HepG2 (cell line): ENCODE measurements at regions not wholly inside any gene's neighbourhood (a gene's known extent, or its start where the extent isn't known, plus 50 kb on each side); places are given as distances from the start of the nearest gene placed in this dataset.

Experiments used
- ATAC-seq: fragments of 200-7000 bp; cut with Tn5 transposase; 3 replicates; pipeline ENCODE4 v1.9.1; 2020; ENCODE audit warnings: mild to moderate bottlenecking, moderate library complexity
- BruUV-seq: library from RNA; stranded (reverse); fragments of 400-500 nt; replicated peaks from 2 replicates; lab custom pipeline; 2021; lab: Mats Ljungman, UMichigan
- CTCF ChIA-PET: fragments of 300-600 bp; formaldehyde crosslinking; extraction: SDS; loops from one replicate; lab custom pipeline; 2021; ENCODE audit warnings: low total read pairs, inconsistent platforms, low intra/inter-chr PET ratio; lab: Yijun Ruan, JAX
- POLR2A ChIA-PET: fragments of 350-600 bp; sonication (Branson Sonifier 250); formaldehyde crosslinking; loops from one replicate; lab custom pipeline; 2020; ENCODE audit warnings: antibody characterized with exemption, inconsistent platforms; lab: Yijun Ruan, JAX
- DNase-seq: peaks from one replicate; pipeline ENCODE4 v3.0.0-alpha.2; 2015; ENCODE audit warnings: low spot score
- FAIRE-seq: peaks from 3 replicates; lab custom pipeline; 2011; peaks lifted over from hg19 to GRCh38; lab: Jason Lieb, UNC
- H2AFZ ChIP-seq: one replicate; pipeline ENCODE4 v1.6.1; 2011; ENCODE audit warnings: low read length, inconsistent platforms
- H3K27ac ChIP-seq: fragments of 300-600 bp; 3 replicates; pipeline ENCODE4 v1.8.0; 2011; ENCODE audit warnings: mixed run types, mild to moderate bottlenecking, mixed read lengths, low read length, inconsistent platforms; ENCODE audit not compliant: insufficient read depth; ENCODE audit errors: extremely low read length
- H3K27me3 ChIP-seq, 2 experiments: fragments of 200-600 bp in 1 of 2; 2 replicates in 1 of 2; 3 replicates in 1 of 2; pipeline versions ENCODE4 v1.6.0 to v1.8.0; 2011; ENCODE audit warnings: low read length in 2 of 2, mild to moderate bottlenecking in 2 of 2, moderate library complexity in 2 of 2, inconsistent platforms in 1 of 2; ENCODE audit not compliant: insufficient read depth in 2 of 2, control insufficient read depth in 1 of 2
- H3K36me3 ChIP-seq, 2 experiments: fragments of 200-600 bp in 1 of 2; replicated peaks in 1 of 2; 2 replicates in 1 of 2; 3 replicates in 1 of 2; pipeline versions ENCODE4 v1.5.1 to v1.8.0; 2011; ENCODE audit warnings: low read length in 2 of 2, inconsistent platforms in 1 of 2; ENCODE audit not compliant: insufficient read depth in 2 of 2, control insufficient read depth in 1 of 2
- H3K4me1 ChIP-seq: 2 replicates; pipeline ENCODE4 v1.5.1; 2012; ENCODE audit warnings: low read length, inconsistent platforms; ENCODE audit not compliant: insufficient read depth
- H3K4me2 ChIP-seq: 2 replicates; pipeline ENCODE4 v1.6.0; 2011; ENCODE audit warnings: low read depth, low read length, inconsistent platforms
- H3K4me3 ChIP-seq, 3 experiments: fragments of 200-600 bp in 1 of 3; sonication (generic), shearing (Covaris generic) in 1 of 3; replicated peaks in 1 of 3; 2 replicates each; pipeline ENCODE4 v1.5.1; 2011 to 2016; ENCODE audit warnings: low read length in 3 of 3, inconsistent platforms in 2 of 3, low read depth in 2 of 3, mild to moderate bottlenecking in 2 of 3, control low read depth in 1 of 3, mixed read lengths in 1 of 3; ENCODE audit not compliant: insufficient read depth in 1 of 3
- H3K79me2 ChIP-seq: one replicate; pipeline ENCODE4 v1.6.1; 2011; ENCODE audit warnings: low read length, inconsistent platforms; ENCODE audit not compliant: insufficient read depth
- H3K9ac ChIP-seq: 2 replicates; pipeline ENCODE4 v1.6.0; 2011; ENCODE audit warnings: mild to moderate bottlenecking, low read depth, low read length, inconsistent platforms; ENCODE audit not compliant: insufficient read depth
- H3K9me3 ChIP-seq: 2 replicates; pipeline ENCODE4 v1.5.1; 2012; ENCODE audit warnings: mild to moderate bottlenecking, low read length
- H4K20me1 ChIP-seq: 2 replicates; pipeline ENCODE4 v1.6.0; 2011; ENCODE audit warnings: inconsistent platforms, mild to moderate bottlenecking, low read length, moderate library complexity; ENCODE audit not compliant: insufficient read depth
- ASH2L ChIP-seq: fragments of 300-600, 200-600 bp; sonication (generic); IDR thresholded peaks from 2 replicates; pipeline ENCODE4 v1.7.0; 2017; ENCODE audit warnings: low read depth, mild to moderate bottlenecking, moderate library complexity, mixed read lengths, low read length; ENCODE audit not compliant: insufficient read length
- CBX2 ChIP-seq, 2 experiments: fragments of 200-600 bp in 1 of 2; sonication (generic); formaldehyde crosslinking in 1 of 2; IDR thresholded peaks; 2 replicates each; pipeline versions ENCODE4 v1.7.0 to v1.8.1; 2018 to 2022; ENCODE audit warnings: low read depth in 2 of 2, low read length in 1 of 2, mild to moderate bottlenecking in 1 of 2, missing genetic modification reagents in 1 of 2
- HOXA5 ChIP-seq: sonication (generic); formaldehyde crosslinking; IDR thresholded peaks from 2 replicates; pipeline ENCODE4 v1.4.0; 2020; ENCODE audit warnings: missing genetic modification reagents
- TEF ChIP-seq: sonication (generic); formaldehyde crosslinking; IDR thresholded peaks from 2 replicates; pipeline ENCODE4 v1.5.0; 2020; ENCODE audit warnings: missing genetic modification reagents
- ZNF607 ChIP-seq: sonication (generic); formaldehyde crosslinking; IDR thresholded peaks from 2 replicates; pipeline ENCODE4 v1.5.1; 2020; ENCODE audit warnings: missing genetic modification reagents, mild to moderate bottlenecking, borderline replicate concordance
- ZNF781 ChIP-seq: sonication (generic); formaldehyde crosslinking; IDR thresholded peaks from 2 replicates; pipeline ENCODE4 v1.5.1; 2020; ENCODE audit warnings: borderline replicate concordance, mild to moderate bottlenecking, missing genetic modification reagents; ENCODE audit errors: not compliant biosample characterization
- WGBS: methylation state at CpG from one replicate; pipeline ENCODE4 v1.1.6; 2017; ENCODE audit warnings: low lambda C conversion rate; 5-methylcytosine and 5-hydroxymethylcytosine counted together
- in situ Hi-C: cut with HindIII; loops from 2 replicates; pipeline ENCODE4 v1.10.0; 2017; ENCODE audit warnings: low pct_unique_long_range_greater_than_20kb; ENCODE audit not compliant: extremely low pct_ligation_motif_present
- intact Hi-C: fragments of 100-400 bp; cut with micrococcal nuclease; formaldehyde crosslinking; loops from one replicate; pipeline ENCODE4 v1.10.0; 2022; ENCODE audit not compliant: unreplicated experiment
- TF ChIP-seq, protein P1 (sequence below): sonication (generic); formaldehyde crosslinking; conservative IDR thresholded peaks from 2 replicates; pipeline ENCODE4 v1.8.0; 2022; ENCODE audit warnings: mild to moderate bottlenecking, moderate library complexity, missing genetic modification reagents

DNA sequence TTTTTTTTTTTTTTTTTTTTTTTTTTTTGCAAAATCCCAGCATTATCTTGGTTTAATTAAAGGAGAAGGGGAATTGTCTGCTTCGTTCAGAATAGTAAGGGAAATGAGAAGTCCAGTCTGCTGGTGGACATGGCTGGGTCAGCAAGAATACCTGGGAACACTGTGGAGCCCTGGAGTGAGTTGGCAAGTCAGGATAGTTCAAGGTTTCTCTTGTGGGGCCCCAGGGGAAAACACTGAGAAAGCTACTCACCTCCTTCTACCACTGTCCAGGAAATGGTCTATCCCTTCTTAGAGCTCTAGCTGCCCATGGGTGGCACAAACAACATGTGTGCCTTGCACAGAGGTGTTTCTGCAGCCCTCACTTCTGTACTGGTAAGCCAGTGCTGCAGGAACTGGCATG, 169.1 kb upstream of the SIX2 start:
- Histone ChIP-seq H3K9ac (no peak overlapping the region), H3K27me3 (0 out of 5 replicates have a peak, but pooled peaks cover 0 to 1% of the 10 kb centered on the region in 2 experiments), H3K36me3 (no peaks in the 10 kb centered on the region), H2AFZ (no peak overlapping the region), H3K79me2 (no peaks in the 10 kb centered on the region), H3K4me1 (no peaks in the 10 kb centered on the region), H3K4me2 (no peak overlapping the region), H3K4me3 (no peak overlapping the region), H3K9me3 (no peaks in the 10 kb centered on the region), H4K20me1 (no peaks in the 10 kb centered on the region), H3K27ac (no peak overlapping the region)
- 0% methylated on average over 1 of the region's 1 CpG for WGBS
- intact Hi-C loops (no loop called here), in situ Hi-C loops (no loop called here)
- BruUV-seq = no TSS peak
- DNase-seq (no peak), ATAC-seq (no peak), FAIRE-seq (no peak)
- TF ChIP-seq ASH2L (no peak), ZNF607 (CRISPR knock-in tag) (no peak), CBX2 (IDR thresholded peaks at IDR 0.05; ENCODE audit: low read depth, low read length) (no peak), CBX2 (CRISPR knock-in tag; IDR thresholded peaks at IDR 0.05; ENCODE audit: low read depth) (no peak), HOXA5 (CRISPR knock-in tag) (no peak), ZNF781 (CRISPR knock-in tag) (no peak), TEF (CRISPR knock-in tag) (no peak)
- TF ChIP-seq, protein P1, sequence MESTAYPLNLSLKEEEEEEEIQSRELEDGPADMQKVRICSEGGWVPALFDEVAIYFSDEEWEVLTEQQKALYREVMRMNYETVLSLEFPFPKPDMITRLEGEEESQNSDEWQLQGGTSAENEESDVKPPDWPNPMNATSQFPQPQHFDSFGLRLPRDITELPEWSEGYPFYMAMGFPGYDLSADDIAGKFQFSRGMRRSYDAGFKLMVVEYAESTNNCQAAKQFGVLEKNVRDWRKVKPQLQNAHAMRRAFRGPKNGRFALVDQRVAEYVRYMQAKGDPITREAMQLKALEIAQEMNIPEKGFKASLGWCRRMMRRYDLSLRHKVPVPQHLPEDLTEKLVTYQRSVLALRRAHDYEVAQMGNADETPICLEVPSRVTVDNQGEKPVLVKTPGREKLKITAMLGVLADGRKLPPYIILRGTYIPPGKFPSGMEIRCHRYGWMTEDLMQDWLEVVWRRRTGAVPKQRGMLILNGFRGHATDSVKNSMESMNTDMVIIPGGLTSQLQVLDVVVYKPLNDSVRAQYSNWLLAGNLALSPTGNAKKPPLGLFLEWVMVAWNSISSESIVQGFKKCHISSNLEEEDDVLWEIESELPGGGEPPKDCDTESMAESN (CRISPR knock-in tag) = no peak
- CTCF ChIA-PET = no interaction called here
- POLR2A ChIA-PET = no interaction called here
